Kidney capillary endothelial cell (primary cell): ENCODE measurements at regions not wholly inside any gene's neighbourhood (a gene's known extent, or its start where the extent isn't known, plus 50 kb on each side); places are given as distances from the start of the nearest gene placed in this dataset.

ENCODE experiments used
- DNase-seq: peaks from one replicate; pipeline ENCODE4 v3.0.0-alpha.2; 2018; ENCODE audit warnings: low spot score

- DNase-seq = no peak
These were observed 1534.8 kb downstream of the ARAP2 start for GRCh38 chr4:34709564-34709963.

GRCh38 chr4:34718576-34719245 lies 1525.6 kb downstream of the ARAP2 start:
- DNase-seq = no peak

GRCh38 chr4:34720571-34720970 lies 1523.7 kb downstream of the ARAP2 start:
- DNase-seq = no peak

- no peak for DNase-seq
These were observed 1522.5 kb downstream of the ARAP2 start for GRCh38 chr4:34721835-34722234.

GRCh38 chr4:34723605-34724004 lies 1520.7 kb downstream of the ARAP2 start:
- no peak for DNase-seq

GRCh38 chr4:34724491-34724890 lies 1519.8 kb downstream of the ARAP2 start:
- DNase-seq = no peak

GRCh38 chr4:34731070-34731469 lies 1513.2 kb downstream of the ARAP2 start:
- DNase-seq = no peak

GRCh38 chr4:34732176-34732950 lies 1512.0 kb downstream of the ARAP2 start:
- DNase-seq = no peak

- no peak for DNase-seq
These were observed 1511.0 kb downstream of the ARAP2 start for GRCh38 chr4:34733185-34733941.

GRCh38 chr4:34766935-34767334 lies 1477.4 kb downstream of the ARAP2 start:
- no peak for DNase-seq

- DNase-seq = no peak
These were observed 1476.9 kb downstream of the ARAP2 start for GRCh38 chr4:34767407-34767806.

- no peak for DNase-seq
These were observed 1472.7 kb downstream of the ARAP2 start for GRCh38 chr4:34771632-34772031.

- no peak for DNase-seq
These were observed 1454.2 kb downstream of the ARAP2 start for GRCh38 chr4:34790131-34790530.

GRCh38 chr4:34791209-34791608 lies 1453.1 kb downstream of the ARAP2 start:
- DNase-seq = no peak

- DNase-seq = no peak
These were observed 1443.4 kb downstream of the ARAP2 start for GRCh38 chr4:34800953-34801352.

GRCh38 chr4:34814266-34814665 lies 1430.0 kb downstream of the ARAP2 start:
- DNase-seq = no peak

GRCh38 chr4:34824515-34824914 lies 1419.8 kb downstream of the ARAP2 start:
- DNase-seq = no peak

GRCh38 chr4:34826660-34827059 lies 1417.7 kb downstream of the ARAP2 start:
- no peak for DNase-seq

GRCh38 chr4:34845926-34846325 lies 1398.4 kb downstream of the ARAP2 start:
- DNase-seq = no peak

- no peak for DNase-seq
These were observed 1393.9 kb downstream of the ARAP2 start for GRCh38 chr4:34850421-34850820.

GRCh38 chr4:34850968-34851367 lies 1393.3 kb downstream of the ARAP2 start:
- no peak for DNase-seq

GRCh38 chr4:34851411-34851810 lies 1392.9 kb downstream of the ARAP2 start:
- no peak for DNase-seq

GRCh38 chr4:34854451-34854850 lies 1389.9 kb downstream of the ARAP2 start:
- no peak for DNase-seq
